ENCODE measurements at regions not wholly inside any gene's neighbourhood (a gene's known extent, or its start where the extent isn't known, plus 50 kb on each side); places are given as distances from the start of the nearest gene placed in this dataset.
A peak's percentile ranks its signal among the peaks of the same experiment; 100 is the strongest.

GRCh38 chr10:44293842-44294241 lies 91.1 kb downstream of the CXCL12 start:
- TF ChIP-seq, protein P1, sequence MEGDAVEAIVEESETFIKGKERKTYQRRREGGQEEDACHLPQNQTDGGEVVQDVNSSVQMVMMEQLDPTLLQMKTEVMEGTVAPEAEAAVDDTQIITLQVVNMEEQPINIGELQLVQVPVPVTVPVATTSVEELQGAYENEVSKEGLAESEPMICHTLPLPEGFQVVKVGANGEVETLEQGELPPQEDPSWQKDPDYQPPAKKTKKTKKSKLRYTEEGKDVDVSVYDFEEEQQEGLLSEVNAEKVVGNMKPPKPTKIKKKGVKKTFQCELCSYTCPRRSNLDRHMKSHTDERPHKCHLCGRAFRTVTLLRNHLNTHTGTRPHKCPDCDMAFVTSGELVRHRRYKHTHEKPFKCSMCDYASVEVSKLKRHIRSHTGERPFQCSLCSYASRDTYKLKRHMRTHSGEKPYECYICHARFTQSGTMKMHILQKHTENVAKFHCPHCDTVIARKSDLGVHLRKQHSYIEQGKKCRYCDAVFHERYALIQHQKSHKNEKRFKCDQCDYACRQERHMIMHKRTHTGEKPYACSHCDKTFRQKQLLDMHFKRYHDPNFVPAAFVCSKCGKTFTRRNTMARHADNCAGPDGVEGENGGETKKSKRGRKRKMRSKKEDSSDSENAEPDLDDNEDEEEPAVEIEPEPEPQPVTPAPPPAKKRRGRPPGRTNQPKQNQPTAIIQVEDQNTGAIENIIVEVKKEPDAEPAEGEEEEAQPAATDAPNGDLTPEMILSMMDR (IDR thresholded peaks at IDR 0.05): no peak
- TF ChIP-seq POLR2A (IDR thresholded peaks at IDR 0.05): no peak
- TF ChIP-seq POLR2AphosphoS5 (IDR thresholded peaks at IDR 0.05): peak; percentile 70

Measured in gastroesophageal sphincter (tissue), 3 donors.